Activated T-cell treated with anti-CD3 and anti-CD28 coated beads, Interleukin-2, amount 50 U/mL, for 4 hours (primary cell): ENCODE measurements at regions not wholly inside any gene's neighbourhood (a gene's known extent, or its start where the extent isn't known, plus 50 kb on each side); places are given as distances from the start of the nearest gene placed in this dataset.
"Not testable (repeated sequence)": the region's sequence is repeated elsewhere in the genome, so short reads cannot be mapped to it uniquely, and the experiment has no call there.

ENCODE experiments used
- ATAC-seq, 2 donors: fragments of 200-7000 bp; cut with Tn5 transposase; one replicate each; pipeline ENCODE4 v1.10.0; 2021
- DNase-seq: peaks from one replicate; pipeline ENCODE4 v3.0.0-alpha.2; 2020
- H3K27me3 Mint-ChIP-seq: one replicate; pipeline ENCODE4 v1.8.0; 2021; ENCODE audit warnings: low read depth, mixed read lengths
- H3K36me3 Mint-ChIP-seq: one replicate; pipeline ENCODE4 v1.8.0; 2022; ENCODE audit warnings: mixed read lengths; ENCODE audit not compliant: insufficient read depth
- H3K4me1 Mint-ChIP-seq: one replicate; pipeline ENCODE4 v1.8.0; 2021; ENCODE audit warnings: low read depth, mixed read lengths
- H3K4me3 Mint-ChIP-seq: one replicate; pipeline ENCODE4 v1.8.0; 2021; ENCODE audit warnings: mild to moderate bottlenecking, moderate library complexity, mixed read lengths
- H3K9me3 Mint-ChIP-seq: one replicate; pipeline ENCODE4 v1.8.0; 2021; ENCODE audit warnings: mixed read lengths

- Mint-ChIP-seq H3K4me1 (no peaks in the 10 kb centered on the region), H3K27me3 (no peaks in the 10 kb centered on the region), H3K36me3 (no peaks in the 10 kb centered on the region), H3K9me3 (peaks cover 10% of the 10 kb centered on the region), H3K4me3 (no peak overlapping the region)
- ATAC-seq (no peak), DNase-seq (no peak)
Measured at GRCh38 chr5:98349251-98349989, 424.0 kb upstream of the RGMB start.

- DNase-seq, result no peak
- Mint-ChIP-seq H3K27me3 (no peaks in the 10 kb centered on the region), H3K9me3 (peaks cover 10% of the 10 kb centered on the region)
Measured at GRCh38 chr5:98349990-98350365, 423.5 kb upstream of the RGMB start.

GRCh38 chr5:98354922-98355321 lies 418.5 kb upstream of the RGMB start:
- H3K27me3 Mint-ChIP-seq, result no peaks in the 10 kb centered on the region
- no peak overlapping the region for H3K4me3 Mint-ChIP-seq
- no peaks in the 10 kb centered on the region for H3K36me3 Mint-ChIP-seq
- H3K4me1 Mint-ChIP-seq, result no peaks in the 10 kb centered on the region
- H3K9me3 Mint-ChIP-seq, result peaks cover 2% of the 10 kb centered on the region
- DNase-seq (no peak), ATAC-seq (no peak)

More at GRCh38 chr5:98349990-98350365, 423.5 kb upstream of the RGMB start:
- H3K4me1 Mint-ChIP-seq, result no peaks in the 10 kb centered on the region
- ATAC-seq, result no peak
- no peaks in the 10 kb centered on the region for H3K36me3 Mint-ChIP-seq
- no peak overlapping the region for H3K4me3 Mint-ChIP-seq

- Mint-ChIP-seq H3K9me3 (no peaks in the 10 kb centered on the region), H3K4me1 (no peaks in the 10 kb centered on the region), H3K36me3 (no peaks in the 10 kb centered on the region), H3K4me3 (no peak overlapping the region), H3K27me3 (no peaks in the 10 kb centered on the region)
- no peak for DNase-seq
- no peak for ATAC-seq
Measured at GRCh38 chr5:98360548-98360947, 412.9 kb upstream of the RGMB start.

- Mint-ChIP-seq H3K4me1 (no peaks in the 10 kb centered on the region), H3K36me3 (no peaks in the 10 kb centered on the region), H3K4me3 (no peak overlapping the region), H3K9me3 (no peaks in the 10 kb centered on the region), H3K27me3 (peaks cover 2% of the 10 kb centered on the region)
- ATAC-seq (no peak), DNase-seq (no peak)
Measured at GRCh38 chr5:98363157-98363556, 410.3 kb upstream of the RGMB start.

- no peak overlapping the region for H3K4me3 Mint-ChIP-seq
- no peak for DNase-seq
- no peak for ATAC-seq
Measured at GRCh38 chr5:98364549-98364948, 408.9 kb upstream of the RGMB start.

GRCh38 chr5:98365126-98365525 lies 408.3 kb upstream of the RGMB start:
- H3K4me1 Mint-ChIP-seq, result no peaks in the 10 kb centered on the region
- no peak for ATAC-seq
- H3K36me3 Mint-ChIP-seq, result no peaks in the 10 kb centered on the region
- H3K4me3 Mint-ChIP-seq, result no peak overlapping the region
- H3K27me3 Mint-ChIP-seq, result peaks cover 3% of the 10 kb centered on the region
- no peak for DNase-seq
- H3K9me3 Mint-ChIP-seq, result peaks cover 1% of the 10 kb centered on the region

More at GRCh38 chr5:98364549-98364948, 408.9 kb upstream of the RGMB start:
- Mint-ChIP-seq H3K4me1 (no peaks in the 10 kb centered on the region), H3K9me3 (no peaks in the 10 kb centered on the region), H3K27me3 (peaks cover 3% of the 10 kb centered on the region), H3K36me3 (no peaks in the 10 kb centered on the region)

GRCh38 chr5:98368141-98368540 lies 405.3 kb upstream of the RGMB start:
- ATAC-seq, result no peak
- no peak overlapping the region for H3K4me3 Mint-ChIP-seq
- H3K27me3 Mint-ChIP-seq, result peaks cover 3% of the 10 kb centered on the region
- H3K4me1 Mint-ChIP-seq, result no peaks in the 10 kb centered on the region
- peaks cover 3% of the 10 kb centered on the region for H3K9me3 Mint-ChIP-seq
- no peak for DNase-seq
- no peaks in the 10 kb centered on the region for H3K36me3 Mint-ChIP-seq

GRCh38 chr5:98372351-98372750 lies 401.1 kb upstream of the RGMB start:
- peaks cover 3% of the 10 kb centered on the region for H3K9me3 Mint-ChIP-seq
- H3K36me3 Mint-ChIP-seq, result no peaks in the 10 kb centered on the region
- ATAC-seq (no peak), DNase-seq (no peak)
- no peak overlapping the region for H3K4me3 Mint-ChIP-seq
- peaks cover 4% of the 10 kb centered on the region for H3K27me3 Mint-ChIP-seq
- H3K4me1 Mint-ChIP-seq, result no peaks in the 10 kb centered on the region

GRCh38 chr5:98391921-98392625 lies 381.4 kb upstream of the RGMB start:
- H3K36me3 Mint-ChIP-seq, result no peaks in the 10 kb centered on the region
- no peak for ATAC-seq
- DNase-seq, result no peak
- no peak overlapping the region for H3K4me3 Mint-ChIP-seq
- H3K4me1 Mint-ChIP-seq, result no peaks in the 10 kb centered on the region
- no peaks in the 10 kb centered on the region for H3K9me3 Mint-ChIP-seq
- H3K27me3 Mint-ChIP-seq, result peaks cover 4% of the 10 kb centered on the region

- DNase-seq, H3K36me3 Mint-ChIP-seq, ATAC-seq, H3K27me3 Mint-ChIP-seq, H3K9me3 Mint-ChIP-seq, H3K4me3 Mint-ChIP-seq, H3K4me1 Mint-ChIP-seq: not testable (repeated sequence)
Measured at GRCh38 chr5:98393205-98393604, 380.3 kb upstream of the RGMB start.

GRCh38 chr5:98397081-98397480 lies 376.4 kb upstream of the RGMB start:
- Mint-ChIP-seq H3K4me1 (no peaks in the 10 kb centered on the region), H3K27me3 (peaks cover 4% of the 10 kb centered on the region), H3K4me3 (no peak overlapping the region), H3K36me3 (no peaks in the 10 kb centered on the region), H3K9me3 (no peaks in the 10 kb centered on the region)
- DNase-seq (no peak), ATAC-seq (no peak)

GRCh38 chr5:98398465-98398864 lies 375.0 kb upstream of the RGMB start:
- Mint-ChIP-seq H3K9me3 (no peaks in the 10 kb centered on the region), H3K4me1 (no peaks in the 10 kb centered on the region), H3K36me3 (no peaks in the 10 kb centered on the region), H3K27me3 (no peaks in the 10 kb centered on the region), H3K4me3 (no peak overlapping the region)
- no peak for ATAC-seq
- DNase-seq, result no peak

- Mint-ChIP-seq H3K4me1 (no peaks in the 10 kb centered on the region), H3K36me3 (no peaks in the 10 kb centered on the region), H3K4me3 (no peak overlapping the region), H3K9me3 (no peaks in the 10 kb centered on the region), H3K27me3 (no peaks in the 10 kb centered on the region)
- ATAC-seq (no peak), DNase-seq (no peak)
Measured at GRCh38 chr5:98401656-98402055, 371.8 kb upstream of the RGMB start.

- DNase-seq, result no peak
- no peak for ATAC-seq
- no peak overlapping the region for H3K4me3 Mint-ChIP-seq
- no peaks in the 10 kb centered on the region for H3K27me3 Mint-ChIP-seq
- H3K36me3 Mint-ChIP-seq, result no peaks in the 10 kb centered on the region
- H3K4me1 Mint-ChIP-seq, result no peaks in the 10 kb centered on the region
- H3K9me3 Mint-ChIP-seq, result no peaks in the 10 kb centered on the region
Measured at GRCh38 chr5:98402130-98402529, 371.3 kb upstream of the RGMB start.
